GM18502 (cell line): ENCODE measurements at regions not wholly inside any gene's neighbourhood (a gene's known extent, or its start where the extent isn't known, plus 50 kb on each side); places are given as distances from the start of the nearest gene placed in this dataset.

Experiments
- ATAC-seq: cut with Tn5 transposase; IDR thresholded peaks from one replicate; pipeline ENCODE4 v1.9.1; 2021; ENCODE audit warnings: mild to moderate bottlenecking; ENCODE audit not compliant: unreplicated experiment, poor library complexity

- no peak for ATAC-seq
Measured at GRCh38 chr6:163996491-163996890, 582.0 kb downstream of the QKI start.

GRCh38 chr6:163994566-163994965 lies 580.0 kb downstream of the QKI start:
- ATAC-seq, result no peak

GRCh38 chr6:163992701-163993100 lies 578.2 kb downstream of the QKI start:
- no peak for ATAC-seq

GRCh38 chr6:163992056-163992455 lies 577.5 kb downstream of the QKI start:
- ATAC-seq, result no peak

GRCh38 chr6:163991321-163991720 lies 576.8 kb downstream of the QKI start:
- no peak for ATAC-seq

GRCh38 chr6:163986313-163986712 lies 571.8 kb downstream of the QKI start:
- no peak for ATAC-seq

GRCh38 chr6:163985710-163986109 lies 571.2 kb downstream of the QKI start:
- no peak for ATAC-seq

GRCh38 chr6:163985040-163985439 lies 570.5 kb downstream of the QKI start:
- ATAC-seq, result no peak

GRCh38 chr6:163984124-163984936 lies 569.8 kb downstream of the QKI start:
- peak; percentile 72 for ATAC-seq

GRCh38 chr6:163983679-163984078 lies 569.2 kb downstream of the QKI start:
- ATAC-seq, result no peak

GRCh38 chr6:163974322-163974721 lies 559.8 kb downstream of the QKI start:
- no peak for ATAC-seq

GRCh38 chr6:163971841-163972838 lies 557.6 kb downstream of the QKI start:
- ATAC-seq, result no peak

- no peak for ATAC-seq
Measured at GRCh38 chr6:163970846-163971564, 556.5 kb downstream of the QKI start.

GRCh38 chr6:163965426-163966348 lies 551.2 kb downstream of the QKI start:
- no peak for ATAC-seq

GRCh38 chr6:163964789-163965188 lies 550.3 kb downstream of the QKI start:
- ATAC-seq, result no peak

GRCh38 chr6:163963205-163964120 lies 548.9 kb downstream of the QKI start:
- no peak for ATAC-seq

- ATAC-seq, result no peak
Measured at GRCh38 chr6:163962627-163963117, 548.2 kb downstream of the QKI start.

- ATAC-seq, result no peak
Measured at GRCh38 chr6:163960128-163960527, 545.6 kb downstream of the QKI start.
